Activated effector memory CD4-positive, alpha-beta T cell treated with anti-CD3 and anti-CD28 coated beads, Interleukin-2, amount 50 U/mL, for 16 hours (primary cell): ENCODE measurements at regions not wholly inside any gene's neighbourhood (a gene's known extent, or its start where the extent isn't known, plus 50 kb on each side); places are given as distances from the start of the nearest gene placed in this dataset.

ENCODE experiments used
- DNase-seq: peaks from one replicate; pipeline ENCODE4 v3.0.0-alpha.2; 2020

DNA sequence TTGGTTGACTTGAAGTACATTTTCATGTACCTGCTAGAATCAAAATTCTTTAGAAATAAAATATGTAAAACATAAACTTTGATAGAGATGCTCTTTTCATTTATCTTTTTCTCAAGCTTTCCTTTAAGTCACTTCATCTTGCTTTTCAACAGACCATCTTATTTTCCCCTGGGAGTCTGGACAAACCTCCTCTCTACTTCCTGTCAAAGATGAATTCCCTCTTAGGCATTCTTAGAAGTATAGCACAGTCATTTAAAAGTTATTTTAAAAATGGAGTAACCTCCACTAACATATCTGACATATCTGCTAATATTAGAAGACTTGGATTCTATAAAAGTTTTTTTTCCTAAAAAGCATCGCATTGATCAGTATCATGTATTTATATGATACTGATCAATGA lies 84.8 kb upstream of the PAX6 start:
- DNase-seq = no peak

DNA sequence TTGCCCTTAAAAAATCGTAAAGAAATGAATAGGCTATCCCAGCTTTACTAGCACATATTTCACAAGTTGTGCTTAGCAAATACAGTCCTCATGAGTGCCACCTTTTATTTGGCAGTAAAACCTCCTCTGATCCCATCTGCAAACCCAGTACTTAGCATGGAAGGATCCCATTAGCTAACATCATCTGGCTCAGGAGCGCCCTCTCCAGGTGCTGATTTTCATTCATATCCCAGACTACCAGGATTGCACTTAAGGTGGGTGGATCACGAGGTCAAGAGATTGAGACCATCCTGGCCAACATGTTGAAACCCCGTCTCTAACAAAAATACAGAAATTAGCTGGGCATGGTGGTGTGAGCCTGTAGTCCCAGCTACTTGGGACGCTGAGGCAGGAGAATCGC lies 76.1 kb upstream of the PAX6 start:
- DNase-seq = no peak

DNA sequence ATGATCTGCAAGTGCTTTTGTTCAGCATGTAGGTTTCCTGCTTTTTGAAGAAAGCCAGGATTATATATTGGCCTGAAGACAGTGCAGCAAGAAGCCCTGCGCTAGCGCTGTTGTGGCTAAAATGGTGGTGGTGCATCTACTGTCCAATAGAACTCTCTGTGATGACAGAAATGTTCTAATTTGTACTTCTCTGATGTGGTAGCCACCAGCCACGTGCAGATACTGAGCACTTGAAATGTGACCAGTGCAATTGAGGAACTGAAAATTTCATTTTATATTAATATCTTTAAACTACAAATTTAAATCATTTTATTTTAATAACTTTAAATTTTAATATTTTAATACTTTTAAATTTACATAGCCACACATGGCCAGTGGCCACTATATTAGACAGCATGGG lies 73.0 kb upstream of the PAX6 start:
- no peak for DNase-seq

DNA sequence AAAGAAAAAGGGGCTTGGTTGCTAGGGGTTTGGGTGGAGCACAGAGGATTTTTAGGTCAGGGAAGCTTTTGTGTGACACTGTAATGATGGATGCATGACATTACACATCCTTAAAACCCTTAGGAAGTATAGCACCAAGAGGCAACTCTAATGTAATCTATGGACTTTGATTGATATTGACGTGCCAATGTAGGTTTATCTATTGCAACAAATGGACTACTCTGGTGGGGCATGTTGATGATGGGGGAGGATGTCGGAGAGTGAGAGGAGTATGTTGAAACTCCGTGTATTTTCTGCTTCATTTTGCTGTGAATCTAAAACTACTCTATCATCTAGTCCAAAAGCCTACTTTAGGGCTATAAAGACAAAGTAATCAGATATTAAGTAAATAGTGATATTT lies 72.3 kb upstream of the PAX6 start:
- no peak for DNase-seq

DNA sequence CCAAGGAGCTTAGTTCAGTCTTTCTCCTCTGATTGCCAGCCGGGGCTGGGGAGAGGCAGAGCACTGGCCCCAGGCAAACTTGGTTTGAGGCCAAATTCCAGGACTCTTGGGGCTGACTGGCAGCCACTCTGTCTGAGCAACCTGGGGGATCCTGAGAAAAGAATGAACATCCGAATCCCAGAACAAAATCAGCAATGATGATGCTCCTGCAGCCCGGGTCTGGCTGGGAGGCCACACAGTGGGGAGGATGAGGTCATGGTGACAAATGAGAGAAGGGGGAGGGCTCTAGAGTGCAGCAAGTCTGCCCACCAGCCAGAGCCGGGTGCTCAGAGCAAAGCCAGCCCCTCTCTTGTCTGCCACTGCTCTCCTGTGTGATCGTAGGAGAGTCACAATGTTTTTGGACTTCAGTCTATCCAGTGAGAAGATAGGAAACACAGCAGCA lies 71.8 kb upstream of the PAX6 start:
- no peak for DNase-seq

DNA sequence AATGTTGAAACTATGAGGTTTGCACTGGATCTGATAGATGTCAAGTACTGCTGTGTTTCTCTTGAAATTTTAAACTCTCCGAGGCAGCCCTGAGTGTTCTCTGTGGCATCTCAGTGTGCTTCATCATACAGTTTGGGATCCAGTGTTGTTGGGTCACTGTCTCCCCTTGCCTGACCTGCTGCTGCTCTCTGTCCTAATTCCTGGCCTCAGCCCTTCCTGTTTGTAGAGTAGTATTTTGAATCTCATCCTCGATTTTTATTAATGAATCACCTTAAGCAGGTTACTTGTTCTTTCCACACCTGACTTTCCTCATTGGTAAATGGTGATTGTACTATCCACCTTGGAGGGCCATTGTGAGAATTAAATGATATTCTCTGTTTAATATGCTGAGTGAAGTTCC lies 70.7 kb upstream of the PAX6 start:
- DNase-seq = no peak

DNA sequence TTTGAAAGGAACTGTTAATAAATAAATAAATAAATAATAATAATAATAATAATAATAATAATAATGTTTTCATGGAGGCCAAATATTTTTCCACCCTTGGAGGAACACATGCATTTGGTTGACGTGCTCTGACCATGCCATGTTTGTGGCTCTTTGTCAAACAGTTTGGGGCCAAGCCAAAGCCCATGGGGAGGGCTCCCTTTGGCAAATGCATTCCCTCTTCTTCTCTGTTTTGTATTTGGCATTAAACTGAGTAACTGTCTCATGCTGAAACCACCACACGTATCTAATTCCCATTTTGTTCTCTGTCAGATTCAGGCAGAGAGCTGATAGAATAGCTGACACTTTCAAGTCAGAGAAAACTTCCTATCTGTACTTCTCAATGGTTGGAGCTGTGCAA lies 68.6 kb upstream of the PAX6 start:
- no peak for DNase-seq

DNA sequence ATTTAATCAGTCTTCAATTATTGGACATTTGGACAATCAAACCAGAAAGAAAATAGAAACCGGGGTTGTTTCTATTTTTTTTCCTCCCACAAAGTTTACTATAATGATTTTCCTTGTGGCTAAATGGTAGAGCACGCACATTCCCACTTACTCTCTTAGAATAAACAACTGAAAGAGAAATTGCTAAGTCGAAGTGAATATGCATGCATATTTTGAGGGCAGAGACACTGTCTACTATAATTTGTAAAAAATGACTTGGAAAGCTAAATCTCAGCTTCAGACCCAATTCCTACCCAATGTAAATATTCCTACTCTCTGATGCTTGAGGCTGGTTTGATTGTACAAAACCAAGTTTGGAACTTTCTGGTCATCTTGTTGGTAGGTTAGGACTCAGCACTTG lies 66.7 kb upstream of the PAX6 start:
- DNase-seq = no peak

DNA sequence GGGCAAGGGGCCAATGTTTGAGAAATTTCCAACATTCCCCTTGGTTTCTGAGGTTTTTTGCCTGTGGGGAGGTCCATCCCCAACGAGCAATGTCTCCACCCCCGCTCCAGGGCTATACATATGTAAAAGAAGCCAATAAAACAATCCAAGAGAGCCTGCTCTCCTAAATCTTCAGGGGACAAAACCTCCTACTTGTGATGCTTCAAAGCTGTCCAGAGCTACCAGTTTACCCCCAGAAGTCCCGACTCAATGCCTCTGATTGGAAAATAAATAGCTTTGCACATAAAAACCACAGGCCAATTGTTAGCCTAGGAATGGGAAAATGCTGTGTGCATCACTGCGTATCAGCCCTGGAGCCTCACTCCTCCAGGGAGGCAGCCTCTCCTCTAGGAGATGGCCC lies 66.0 kb upstream of the PAX6 start:
- no peak for DNase-seq

DNA sequence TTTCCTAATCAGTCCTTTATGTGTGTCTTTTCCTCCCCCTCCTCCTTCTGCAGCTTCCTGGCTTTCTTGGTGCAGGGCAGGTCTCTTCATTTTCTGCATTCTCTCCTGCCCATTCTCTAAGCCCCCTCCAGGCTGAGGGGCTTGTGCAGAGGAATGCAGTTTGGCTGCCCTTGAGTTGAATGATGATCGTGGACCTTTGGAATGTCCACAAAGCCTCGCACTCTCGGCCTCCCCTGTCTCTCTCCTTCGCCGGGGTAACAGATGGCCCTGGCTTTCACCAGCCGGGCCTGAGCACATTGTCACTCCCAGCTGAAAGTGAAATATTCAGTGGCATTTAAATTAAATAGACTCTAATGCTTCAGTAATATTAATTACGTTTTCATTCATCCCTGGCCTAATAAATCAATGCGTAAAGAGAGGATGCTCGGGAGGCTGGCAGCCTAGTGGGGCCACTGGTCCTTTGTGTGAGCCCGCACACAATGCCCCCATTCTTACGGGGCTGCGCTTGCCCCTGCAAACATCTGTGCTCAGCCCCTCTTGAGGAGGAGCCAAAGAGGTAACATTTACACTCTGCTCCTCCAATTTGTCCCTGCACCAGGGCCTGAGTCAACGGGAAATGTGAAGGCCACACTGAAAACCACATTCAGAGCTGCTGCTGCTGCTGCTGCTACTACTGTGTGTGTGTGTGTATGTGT lies 64.9 kb upstream of the PAX6 start:
- DNase-seq = no peak

DNA sequence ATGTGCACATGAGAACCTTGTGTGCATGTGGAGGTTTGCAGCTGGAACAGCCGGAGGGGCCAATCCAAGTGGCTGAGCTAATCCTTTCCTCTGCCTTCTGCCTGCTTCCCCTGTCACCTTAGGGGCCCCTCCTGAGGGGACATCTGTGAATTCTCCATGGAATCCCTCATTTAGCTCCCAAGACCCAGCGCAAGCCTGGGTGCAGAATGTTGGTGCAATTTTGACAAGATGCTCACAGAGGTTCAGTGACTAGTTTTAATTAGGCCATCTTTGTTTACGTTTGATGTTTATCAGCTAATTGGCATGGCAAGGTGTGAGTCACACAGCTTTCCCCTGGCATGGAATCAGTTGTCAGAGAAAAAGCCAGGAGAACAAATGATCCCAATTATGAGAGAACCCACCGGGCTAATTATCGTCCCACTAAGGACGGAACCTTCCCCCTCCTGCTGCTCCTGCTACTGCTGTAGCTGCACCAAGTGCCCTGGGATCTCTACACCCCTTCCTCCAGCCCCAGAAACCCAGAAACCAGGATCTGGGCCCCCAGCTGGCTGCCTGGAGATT lies 63.6 kb upstream of the PAX6 start:
- DNase-seq = no peak

DNA sequence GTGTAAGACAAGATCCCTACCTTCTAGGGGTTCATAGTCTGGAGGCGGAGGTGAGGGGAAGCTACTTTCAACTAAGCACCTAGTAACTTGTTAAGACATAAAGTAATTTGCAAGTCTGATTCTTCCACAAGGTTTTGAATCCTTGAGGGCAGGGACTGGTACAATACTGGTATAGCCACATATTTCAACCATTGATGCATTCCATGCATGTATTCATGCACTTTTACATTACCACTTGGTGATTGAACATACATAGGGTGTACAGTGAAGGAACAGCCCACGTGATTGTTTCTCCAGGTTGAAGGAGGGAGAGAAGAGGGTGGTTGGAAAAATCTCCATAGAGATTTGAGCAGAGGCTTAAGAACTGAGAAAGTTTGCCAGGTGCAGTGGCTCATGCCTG lies 62.0 kb upstream of the PAX6 start:
- no peak for DNase-seq

DNA sequence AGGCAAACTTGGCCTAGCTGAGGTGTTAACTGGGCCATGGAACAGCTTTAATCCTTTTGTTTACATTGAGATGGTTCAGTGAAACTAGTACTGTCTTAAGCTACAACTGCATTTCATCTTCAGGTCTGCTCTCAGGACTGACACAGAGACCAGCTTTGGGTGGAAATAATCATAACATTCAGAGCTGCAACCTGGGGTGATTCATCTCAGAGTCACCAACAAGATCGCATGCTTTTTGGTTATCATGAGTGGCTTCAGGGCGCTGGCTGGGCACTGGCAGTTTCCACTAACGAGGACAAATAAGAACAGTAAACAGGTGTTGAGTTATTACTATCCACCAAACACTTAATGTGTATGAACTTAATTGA lies 60.9 kb upstream of the PAX6 start:
- no peak for DNase-seq

DNA sequence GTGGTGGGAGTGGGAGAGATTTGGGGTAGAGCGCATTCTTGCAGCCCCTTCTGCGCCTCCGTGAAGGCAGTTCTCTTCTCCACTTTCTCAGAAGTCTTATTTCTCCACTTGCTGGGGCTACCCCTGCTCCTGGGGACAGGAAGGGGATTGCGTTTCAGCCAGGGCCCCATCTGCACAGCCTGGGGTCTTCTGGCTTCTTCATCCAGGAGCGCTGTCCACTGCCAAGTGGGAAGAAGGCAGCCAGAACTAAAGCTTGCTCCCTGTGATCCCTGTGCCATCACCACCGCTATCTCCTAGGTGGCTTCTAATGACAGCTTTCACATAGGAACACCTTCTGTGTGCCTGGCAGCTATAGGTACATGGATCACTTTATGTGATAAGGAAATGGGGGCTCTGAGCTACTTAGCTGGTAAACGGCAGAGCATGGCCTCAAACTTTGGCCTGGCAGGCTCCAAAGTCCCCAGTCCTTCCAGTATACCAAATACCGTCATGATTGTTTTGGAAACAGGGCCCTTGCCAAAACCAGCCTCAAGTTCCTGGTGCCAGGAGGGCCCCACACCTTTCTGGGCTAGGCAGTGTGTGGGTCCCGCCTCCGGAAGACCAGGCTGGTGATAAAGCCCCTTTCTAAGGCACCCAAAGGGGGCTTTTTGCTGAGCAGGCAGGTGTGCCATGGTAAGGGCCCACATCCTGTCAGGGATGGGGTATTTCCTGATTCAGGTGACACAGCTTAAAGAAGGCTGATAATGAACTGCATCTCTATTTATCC lies 60.4 kb upstream of the PAX6 start:
- DNase-seq = no peak

DNA sequence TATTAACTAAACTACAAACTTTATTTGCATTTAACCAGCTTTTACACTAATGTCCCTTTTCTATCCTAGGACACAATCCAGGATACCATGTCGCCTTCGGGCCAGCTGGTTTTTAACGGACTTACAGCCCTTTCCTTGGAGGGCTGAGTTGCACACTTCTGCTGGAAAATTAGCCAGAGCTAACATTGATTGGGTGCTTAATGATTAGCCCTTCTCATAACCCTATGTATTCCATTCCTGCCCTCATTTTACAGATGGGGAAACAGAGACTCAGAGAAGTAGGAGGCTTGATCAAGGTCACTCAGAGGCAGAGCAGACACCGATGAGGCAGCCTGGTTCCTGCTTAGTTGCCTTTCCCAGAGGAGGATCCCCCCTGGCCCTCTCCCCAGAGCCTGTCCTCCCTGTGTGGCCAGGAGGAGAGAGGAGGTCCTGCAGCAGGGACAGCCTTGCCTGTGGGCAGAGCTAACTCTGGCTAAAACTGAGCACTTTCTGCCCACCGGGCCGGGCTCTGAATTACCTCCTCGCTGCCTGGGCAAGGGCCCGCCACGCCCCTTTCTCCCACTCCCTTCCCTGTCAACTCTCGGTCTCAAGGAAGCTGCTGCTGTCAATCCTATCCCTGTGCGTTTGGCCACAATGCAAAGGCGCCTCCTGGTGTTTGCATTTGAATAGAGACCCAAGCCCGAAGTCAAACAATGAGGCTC lies 59.6 kb upstream of the PAX6 start:
- DNase-seq = no peak

DNA sequence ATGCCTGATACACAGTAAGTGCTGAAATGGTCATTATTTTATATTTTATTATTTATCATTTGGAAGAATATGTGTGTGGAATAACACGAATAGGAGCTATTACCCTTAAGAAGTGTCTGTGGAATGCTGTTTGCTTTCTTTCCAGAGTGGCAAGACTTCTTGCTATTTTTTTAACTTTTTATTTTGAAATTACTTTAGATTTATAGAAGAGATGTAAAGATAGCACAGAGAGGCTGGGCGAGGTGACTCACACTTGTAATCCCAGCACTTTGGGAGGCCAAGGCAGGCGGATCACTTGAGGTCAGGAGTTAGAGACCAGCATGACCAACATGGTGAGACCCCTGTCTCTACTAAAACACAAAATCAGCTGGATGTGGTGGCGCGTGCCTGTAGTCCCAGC lies 58.9 kb upstream of the PAX6 start:
- DNase-seq = no peak

DNA sequence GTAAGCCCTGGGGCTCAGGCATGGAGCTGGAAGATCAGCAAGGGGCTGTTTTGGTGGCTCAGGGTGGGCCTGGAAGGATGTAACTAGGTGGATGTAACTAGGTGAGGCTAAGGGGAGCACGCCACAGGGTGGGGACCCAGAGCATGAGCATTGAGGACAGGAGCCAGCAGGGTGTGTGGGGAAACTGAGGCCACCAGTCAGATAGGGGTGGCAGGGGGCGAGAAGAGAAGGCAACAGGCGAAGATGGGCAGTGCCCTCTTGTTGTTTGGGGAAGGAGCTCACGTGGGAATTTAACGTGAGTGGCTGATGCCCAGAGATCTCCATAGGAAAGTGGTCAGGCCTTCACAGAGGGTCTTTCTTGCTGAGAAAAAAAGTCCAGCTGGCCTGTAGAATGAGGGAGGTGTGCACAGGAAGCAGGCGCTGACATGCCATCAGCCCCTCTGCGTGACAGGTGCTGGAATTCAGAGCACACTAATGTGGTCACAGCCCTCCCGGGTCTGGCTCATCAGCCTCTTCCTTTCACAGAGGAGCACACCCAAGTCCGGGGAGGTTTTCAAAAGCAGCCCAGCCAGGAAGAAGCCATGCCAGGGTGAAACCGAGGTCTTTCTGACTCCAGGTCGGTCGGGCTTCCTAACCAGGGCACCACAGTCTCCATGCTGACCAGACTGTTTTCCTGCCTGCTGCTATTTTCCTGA lies 54.6 kb upstream of the PAX6 start:
- no peak for DNase-seq

DNA sequence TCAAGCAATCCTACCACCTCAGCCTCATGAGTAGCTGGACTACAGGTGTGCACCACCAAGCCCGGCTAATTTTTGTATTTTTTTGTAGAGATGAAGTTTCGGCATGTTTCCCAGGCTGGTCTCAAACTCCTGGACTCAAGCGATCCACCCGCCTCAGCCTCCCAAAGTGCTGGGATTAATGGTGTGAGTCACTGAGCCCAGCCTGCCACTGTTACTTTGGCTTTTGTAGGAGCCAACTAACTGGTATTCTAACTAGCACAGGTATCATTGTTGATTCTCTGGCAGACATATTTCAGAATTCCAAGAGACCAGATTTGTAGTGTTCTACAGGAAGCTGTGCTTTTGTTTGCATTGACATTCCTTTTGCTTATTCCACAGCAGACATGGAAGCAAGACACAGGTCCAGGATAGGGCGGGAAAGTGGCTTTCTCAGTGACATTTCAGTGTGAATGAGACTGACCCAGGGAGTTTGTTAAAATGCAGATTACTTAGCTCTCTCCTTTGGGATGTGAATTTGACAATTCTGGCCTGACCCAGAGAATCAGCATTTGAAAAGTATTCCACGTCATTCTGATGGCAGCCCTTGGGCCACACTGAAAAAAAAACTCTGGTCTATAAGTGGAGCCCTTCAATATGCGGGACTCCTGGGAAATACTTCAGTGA lies 52.2 kb upstream of the PAX6 start:
- no peak for DNase-seq

DNA sequence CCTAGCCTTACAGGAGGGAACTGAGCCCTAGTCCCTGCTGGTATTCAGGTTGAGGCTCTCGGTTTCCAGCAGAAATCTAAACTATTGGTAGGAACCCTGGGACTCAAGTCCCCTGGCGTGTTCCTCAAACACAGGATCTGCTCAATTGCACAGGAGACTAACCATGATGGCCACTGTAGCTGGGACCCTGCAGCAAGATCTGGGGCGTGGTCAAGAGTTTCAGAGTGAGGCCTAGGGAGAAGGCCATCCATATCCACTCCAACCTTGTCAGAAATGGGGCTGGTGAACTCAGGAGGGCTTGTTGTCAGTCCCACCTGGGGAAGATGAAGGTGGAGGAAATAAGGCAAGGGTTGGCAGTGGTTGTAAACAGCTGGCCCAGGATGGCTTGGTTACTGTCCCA lies 49.9 kb upstream of the PAX6 start:
- DNase-seq = no peak
